HG02642 (cell line): ENCODE measurements at regions not wholly inside any gene's neighbourhood (a gene's known extent, or its start where the extent isn't known, plus 50 kb on each side); places are given as distances from the start of the nearest gene placed in this dataset.

Experiments used
- ATAC-seq: cut with Tn5 transposase; IDR thresholded peaks from one replicate; pipeline ENCODE4 v1.9.1; 2021; ENCODE audit warnings: mild to moderate bottlenecking; ENCODE audit not compliant: unreplicated experiment, poor library complexity

GRCh38 chr20:12020846-12021245, 103.2 kb downstream of the BTBD3 start:
- no peak for ATAC-seq

- ATAC-seq = no peak
These were observed 104.4 kb downstream of the BTBD3 start for GRCh38 chr20:12022126-12022525.

- ATAC-seq = no peak
These were observed 105.6 kb downstream of the BTBD3 start for GRCh38 chr20:12023194-12023795.

GRCh38 chr20:12028771-12029170, 111.1 kb downstream of the BTBD3 start:
- no peak for ATAC-seq

GRCh38 chr20:12030470-12030869, 112.8 kb downstream of the BTBD3 start:
- no peak for ATAC-seq

GRCh38 chr20:12036142-12036541, 118.4 kb downstream of the BTBD3 start:
- no peak for ATAC-seq

GRCh38 chr20:12037521-12037920, 119.8 kb downstream of the BTBD3 start:
- ATAC-seq = no peak

GRCh38 chr20:12040261-12040660, 122.6 kb downstream of the BTBD3 start:
- no peak for ATAC-seq

- ATAC-seq = no peak
These were observed 127.3 kb downstream of the BTBD3 start for GRCh38 chr20:12044969-12045368.

GRCh38 chr20:12047838-12048432, 130.2 kb downstream of the BTBD3 start:
- ATAC-seq = no peak

- ATAC-seq = no peak
These were observed 131.4 kb downstream of the BTBD3 start for GRCh38 chr20:12049125-12049524.

- ATAC-seq = no peak
These were observed 133.8 kb downstream of the BTBD3 start for GRCh38 chr20:12051206-12052163.

GRCh38 chr20:12053353-12053752, 135.7 kb downstream of the BTBD3 start:
- no peak for ATAC-seq

- ATAC-seq = no peak
These were observed 136.9 kb downstream of the BTBD3 start for GRCh38 chr20:12054556-12054955.

GRCh38 chr20:12055161-12055560, 137.5 kb downstream of the BTBD3 start:
- no peak for ATAC-seq

- no peak for ATAC-seq
These were observed 139.1 kb downstream of the BTBD3 start for GRCh38 chr20:12056839-12057238.

- no peak for ATAC-seq
These were observed 140.1 kb downstream of the BTBD3 start for GRCh38 chr20:12057778-12058177.

- ATAC-seq = no peak
These were observed 140.5 kb downstream of the BTBD3 start for GRCh38 chr20:12058216-12058615.

- ATAC-seq = no peak
These were observed 143.8 kb downstream of the BTBD3 start for GRCh38 chr20:12061466-12061865.

- no peak for ATAC-seq
These were observed 145.5 kb downstream of the BTBD3 start for GRCh38 chr20:12063106-12063684.

GRCh38 chr20:12064540-12064939, 146.8 kb downstream of the BTBD3 start:
- ATAC-seq = no peak
